ENCODE measurements at regions not wholly inside any gene's neighbourhood (a gene's known extent, or its start where the extent isn't known, plus 50 kb on each side); places are given as distances from the start of the nearest gene placed in this dataset.

GRCh38 chr2:172249986-172250385 lies 147.3 kb upstream of the DLX2 start:
- Histone ChIP-seq H3K79me2 (ENCODE audit: insufficient read depth, low read length) (no peaks in the 10 kb centered on the region), H3K4me3 (ENCODE audit: low read depth, low read length, poor library complexity, severe bottlenecking) (no peak overlapping the region), H3K9me2 (ENCODE audit: low read depth, low read length) (no peaks in the 10 kb centered on the region), H3K4me2 (ENCODE audit: low read length) (no peak overlapping the region), H3K9me3 (ENCODE audit: low read length) (no peaks in the 10 kb centered on the region), H3K27me3 (ENCODE audit: insufficient read depth, low read length) (no peaks in the 10 kb centered on the region; the same call in 1 of the 2 replicates), H3F3A (ENCODE audit: insufficient read depth, low read length) (no peaks in the 10 kb centered on the region), H3K27ac (ENCODE audit: low read depth, low read length, poor library complexity, severe bottlenecking) (no peak overlapping the region), H3K36me3 (ENCODE audit: insufficient read depth, low read length) (no peaks in the 10 kb centered on the region), H4K20me1 (ENCODE audit: insufficient read depth, low read length) (no peaks in the 10 kb centered on the region), H3K9ac (ENCODE audit: low read length) (no peak overlapping the region), H2AFZ (ENCODE audit: low read length) (no peak overlapping the region), H3K4me1 (ENCODE audit: insufficient read depth, low read length, severe bottlenecking) (no peaks in the 10 kb centered on the region)
- TF ChIP-seq CTCF (IDR thresholded peaks at IDR 0.05; ENCODE audit: low read length) (no peak), EZH2 (IDR thresholded peaks at IDR 0.05; ENCODE audit: borderline replicate concordance, low read length) (no peak)

- no peaks in the 10 kb centered on the region for H3K36me3 ChIP-seq (ENCODE audit: insufficient read depth, low read length)
- H3K4me3 ChIP-seq (ENCODE audit: low read depth, low read length, poor library complexity, severe bottlenecking): no peak overlapping the region
- H3K27me3 ChIP-seq (ENCODE audit: insufficient read depth, low read length): no peaks in the 10 kb centered on the region; the same call in 1 of the 2 replicates
- H3K9me3 ChIP-seq (ENCODE audit: low read length): no peaks in the 10 kb centered on the region
- no peak overlapping the region for H3K9ac ChIP-seq (ENCODE audit: low read length)
- no peaks in the 10 kb centered on the region for H4K20me1 ChIP-seq (ENCODE audit: insufficient read depth, low read length)
- TF ChIP-seq CTCF (IDR thresholded peaks at IDR 0.05; ENCODE audit: low read length) (no peak), EZH2 (IDR thresholded peaks at IDR 0.05; ENCODE audit: borderline replicate concordance, low read length) (no peak)
- no peak overlapping the region for H3K27ac ChIP-seq (ENCODE audit: low read depth, low read length, poor library complexity, severe bottlenecking)
- H2AFZ ChIP-seq (ENCODE audit: low read length): no peak overlapping the region
- no peaks in the 10 kb centered on the region for H3K79me2 ChIP-seq (ENCODE audit: insufficient read depth, low read length)
- H3K4me2 ChIP-seq (ENCODE audit: low read length): no peak overlapping the region
- H3K9me2 ChIP-seq (ENCODE audit: low read depth, low read length): no peaks in the 10 kb centered on the region
- H3F3A ChIP-seq (ENCODE audit: insufficient read depth, low read length): no peaks in the 10 kb centered on the region
- H3K4me1 ChIP-seq (ENCODE audit: insufficient read depth, low read length, severe bottlenecking): no peaks in the 10 kb centered on the region
Observed at GRCh38 chr2:172251231-172251630, 148.5 kb upstream of the DLX2 start.

GRCh38 chr2:172252154-172252553 lies 149.5 kb upstream of the DLX2 start:
- Histone ChIP-seq H4K20me1 (ENCODE audit: insufficient read depth, low read length) (no peaks in the 10 kb centered on the region), H3K9me2 (ENCODE audit: low read depth, low read length) (no peaks in the 10 kb centered on the region), H3K79me2 (ENCODE audit: insufficient read depth, low read length) (no peaks in the 10 kb centered on the region), H3K4me3 (ENCODE audit: low read depth, low read length, poor library complexity, severe bottlenecking) (no peak overlapping the region), H3K9me3 (ENCODE audit: low read length) (no peaks in the 10 kb centered on the region), H3F3A (ENCODE audit: insufficient read depth, low read length) (no peaks in the 10 kb centered on the region), H3K27me3 (ENCODE audit: insufficient read depth, low read length) (no peaks in the 10 kb centered on the region; the same call in 1 of the 2 replicates), H3K4me2 (ENCODE audit: low read length) (no peak overlapping the region), H3K9ac (ENCODE audit: low read length) (no peak overlapping the region), H2AFZ (ENCODE audit: low read length) (no peak overlapping the region), H3K4me1 (ENCODE audit: insufficient read depth, low read length, severe bottlenecking) (no peaks in the 10 kb centered on the region), H3K27ac (ENCODE audit: low read depth, low read length, poor library complexity, severe bottlenecking) (no peak overlapping the region), H3K36me3 (ENCODE audit: insufficient read depth, low read length) (no peaks in the 10 kb centered on the region)
- no peak for TF ChIP-seq EZH2 (IDR thresholded peaks at IDR 0.05; ENCODE audit: borderline replicate concordance, low read length)
- TF ChIP-seq CTCF (IDR thresholded peaks at IDR 0.05; ENCODE audit: low read length): no peak

Data from OCI-LY1 (cell line).